ENCODE measurements at regions not wholly inside any gene's neighbourhood (a gene's known extent, or its start where the extent isn't known, plus 50 kb on each side); places are given as distances from the start of the nearest gene placed in this dataset.

DNA sequence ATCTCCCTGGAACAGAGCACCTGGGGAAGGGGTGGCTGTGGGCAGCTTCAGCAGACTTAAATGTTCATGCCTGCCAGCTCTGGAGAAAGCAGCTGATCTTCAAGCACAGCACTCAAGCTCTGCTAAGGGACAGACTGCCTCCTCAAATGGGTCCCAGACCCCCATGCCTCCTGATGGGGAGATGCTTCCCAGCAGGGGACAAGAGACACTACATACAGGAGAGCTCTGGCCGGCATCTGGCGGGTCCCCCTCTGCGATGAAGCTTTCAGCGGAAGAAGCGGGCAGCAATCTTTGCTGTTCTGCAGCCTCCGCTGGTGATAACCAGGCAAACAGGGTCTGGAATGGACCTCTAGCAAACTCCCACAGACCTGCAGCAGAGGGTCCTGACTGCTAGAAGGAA is 294.8 kb downstream of the RND3 start:
- Histone ChIP-seq H2AFZ (ENCODE audit: low read depth, low read length) (no peak overlapping the region), H4K20me1 (replicated peaks; ENCODE audit: control insufficient read depth, insufficient read depth, low read length) (no peaks in the 10 kb centered on the region), H3K9me3 (replicated peaks; ENCODE audit: control insufficient read depth, insufficient read depth, low read depth, low read length) (no peaks in the 10 kb centered on the region), H3K79me2 (ENCODE audit: control insufficient read depth, insufficient read depth, low read length) (no peaks in the 10 kb centered on the region), H3K27ac (ENCODE audit: extremely low read depth, low read depth, low read length) (no peak overlapping the region), H3K36me3 (ENCODE audit: control insufficient read depth, insufficient read depth, low read length) (no peaks in the 10 kb centered on the region), H3K9me1 (ENCODE audit: control insufficient read depth, insufficient read depth, low read length) (no peaks in the 10 kb centered on the region), H3K9ac (ENCODE audit: insufficient read depth in 1 of 2, low read depth in 2 of 2, low read length in 2 of 2) (no peak overlapping the region), H3K4me3 (no peak overlapping the region), H3K4me2 (ENCODE audit: insufficient read depth, low read length) (no peak overlapping the region), H3K4me1 (replicated peaks in 1 of 2; ENCODE audit: control insufficient read depth in 2 of 2, insufficient read depth in 2 of 2, low read length in 2 of 2) (no peaks in the 10 kb centered on the region), H3K27me3 (ENCODE audit: control insufficient read depth in 2 of 2, insufficient read depth in 2 of 2, low read length in 2 of 2) (no peaks in the 10 kb centered on the region; a peak in 1 of 5 replicates)
- BruUV-seq (replicated peaks), result no TSS peak
- WGBS (ENCODE audit: insufficient coverage, low coverage, missing lambda C conversion rate), result 0% methylated on average over 6 of the region's 6 CpGs
- no peak for ATAC-seq
- POLR2A ChIA-PET, result no interaction called here
- CTCF ChIA-PET (ENCODE audit: low intra/inter-chr PET ratio), result no interaction called here
- intact Hi-C loops (cut with micrococcal nuclease), result no loop called here
- no peak for TF ChIP-seq U2AF2 (optimal IDR thresholded peaks at IDR 0.05; ENCODE audit: low read depth, low read length)
- TF ChIP-seq SREBF2 (CRISPR knock-in tag; IDR thresholded peaks at IDR 0.05), result no peak
- no peak for TF ChIP-seq MEF2D (tag; conservative IDR thresholded peaks at IDR 0.05; ENCODE audit: low read depth)
- TF ChIP-seq ZNF282 (CRISPR knock-in tag; IDR thresholded peaks at IDR 0.05), result no peak
- TF ChIP-seq MECOM (CRISPR knock-in tag; IDR thresholded peaks at IDR 0.05), result no peak
- TF ChIP-seq ZNF780A (CRISPR knock-in tag; IDR thresholded peaks at IDR 0.05), result no peak
- no peak for TF ChIP-seq HDAC8 (tag; IDR thresholded peaks at IDR 0.05)
- no peak for FAIRE-seq
- in situ Hi-C loops (cut with MboI), result no loop called here
- DNase-seq (ENCODE audit: extremely low read depth in 1 of 4, low spot score in 3 of 4), result no peak

DNA sequence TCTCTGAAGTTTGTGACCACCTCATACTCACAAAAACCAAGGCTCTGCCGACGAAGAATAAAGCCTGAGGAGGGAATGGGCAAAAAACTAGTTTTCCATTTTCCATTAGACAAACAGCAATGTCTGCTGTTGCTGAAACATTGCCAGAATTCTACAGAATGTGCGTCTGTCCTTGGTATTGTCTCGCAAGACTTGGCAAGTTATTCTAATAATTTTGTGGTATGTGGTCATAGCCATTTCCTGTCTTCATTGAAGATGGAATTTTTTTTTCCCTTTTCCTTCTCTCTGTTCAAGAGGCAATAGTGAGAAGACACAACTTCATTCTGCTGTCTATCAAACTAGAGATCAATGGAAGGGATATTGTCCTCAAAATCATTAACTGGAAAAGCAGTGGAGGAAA is 296.1 kb downstream of the RND3 start:
- in situ Hi-C loops (cut with MboI), result no loop called here
- H3K9me1 ChIP-seq (ENCODE audit: control insufficient read depth, insufficient read depth, low read length), result no peaks in the 10 kb centered on the region
- POLR2A ChIA-PET, result no interaction called here
- ATAC-seq, result no peak
- no peak for FAIRE-seq
- H3K9me3 ChIP-seq (replicated peaks; ENCODE audit: control insufficient read depth, insufficient read depth, low read depth, low read length), result no peaks in the 10 kb centered on the region
- H3K79me2 ChIP-seq (ENCODE audit: control insufficient read depth, insufficient read depth, low read length), result no peaks in the 10 kb centered on the region
- H4K20me1 ChIP-seq (replicated peaks; ENCODE audit: control insufficient read depth, insufficient read depth, low read length), result no peaks in the 10 kb centered on the region
- H3K27me3 ChIP-seq (ENCODE audit: control insufficient read depth in 2 of 2, insufficient read depth in 2 of 2, low read length in 2 of 2), result no peaks in the 10 kb centered on the region; a peak in 1 of 5 replicates
- no peak overlapping the region for H3K9ac ChIP-seq (ENCODE audit: insufficient read depth in 1 of 2, low read depth in 2 of 2, low read length in 2 of 2)
- H3K4me1 ChIP-seq (replicated peaks in 1 of 2; ENCODE audit: control insufficient read depth in 2 of 2, insufficient read depth in 2 of 2, low read length in 2 of 2), result no peaks in the 10 kb centered on the region
- H3K36me3 ChIP-seq (ENCODE audit: control insufficient read depth, insufficient read depth, low read length), result no peaks in the 10 kb centered on the region
- CTCF ChIA-PET (ENCODE audit: low intra/inter-chr PET ratio), result no interaction called here
- 1% methylated on average over 4 of the region's 4 CpGs for WGBS (ENCODE audit: insufficient coverage, low coverage, missing lambda C conversion rate)
- intact Hi-C loops (cut with micrococcal nuclease), result no loop called here
- TF ChIP-seq NBN (IDR thresholded peaks at IDR 0.05; ENCODE audit: low read depth) (no peak), THRAP3 (IDR thresholded peaks at IDR 0.05; ENCODE audit: borderline replicate concordance) (no peak), CTBP1 (IDR thresholded peaks at IDR 0.05; ENCODE audit: borderline replicate concordance) (no peak), GATAD2B (IDR thresholded peaks at IDR 0.05; ENCODE audit: borderline replicate concordance) (no peak)
- BruUV-seq (replicated peaks), result no TSS peak
- H3K4me2 ChIP-seq (ENCODE audit: insufficient read depth, low read length), result no peak overlapping the region
- no peak for DNase-seq (ENCODE audit: extremely low read depth in 1 of 4, low spot score in 3 of 4)
- no peak overlapping the region for H3K4me3 ChIP-seq
- no peak overlapping the region for H3K27ac ChIP-seq (ENCODE audit: extremely low read depth, low read depth, low read length)
- no peak overlapping the region for H2AFZ ChIP-seq (ENCODE audit: low read depth, low read length)

All from K562 (cell line).